ENCODE measurements at regions not wholly inside any gene's neighbourhood (a gene's known extent, or its start where the extent isn't known, plus 50 kb on each side); places are given as distances from the start of the nearest gene placed in this dataset.

GRCh38 chr2:18754286-18754685 is 164.9 kb upstream of the NT5C1B start:
- Histone ChIP-seq H3K27me3 (ENCODE audit: control insufficient read depth, insufficient read depth, low read length) (no peaks in the 10 kb centered on the region), H3K36me3 (ENCODE audit: control insufficient read depth, insufficient read depth, low read length) (no peaks in the 10 kb centered on the region), H3K4me3 (ENCODE audit: low read depth, low read length) (no peak overlapping the region)
- FAIRE-seq (no peak), DNase-seq (ENCODE audit: low read depth) (no peak)
- no peak for TF ChIP-seq CTCF (IDR thresholded peaks at IDR 0.05; ENCODE audit: insufficient read depth, low read length, severe bottlenecking)

GRCh38 chr2:18753722-18754121 is 164.4 kb upstream of the NT5C1B start:
- Histone ChIP-seq H3K27me3 (ENCODE audit: control insufficient read depth, insufficient read depth, low read length) (no peaks in the 10 kb centered on the region), H3K36me3 (ENCODE audit: control insufficient read depth, insufficient read depth, low read length) (no peaks in the 10 kb centered on the region), H3K4me3 (ENCODE audit: low read depth, low read length) (no peak overlapping the region)
- no peak for FAIRE-seq
- TF ChIP-seq CTCF (IDR thresholded peaks at IDR 0.05; ENCODE audit: insufficient read depth, low read length, severe bottlenecking) = no peak
- no peak for DNase-seq (ENCODE audit: low read depth)

- H3K27me3 ChIP-seq (ENCODE audit: control insufficient read depth, insufficient read depth, low read length) = no peaks in the 10 kb centered on the region
- no peak for TF ChIP-seq CTCF (IDR thresholded peaks at IDR 0.05; ENCODE audit: insufficient read depth, low read length, severe bottlenecking)
- no peak overlapping the region for H3K4me3 ChIP-seq (ENCODE audit: low read depth, low read length)
- FAIRE-seq (no peak), DNase-seq (ENCODE audit: low read depth) (peak; percentile 23)
- H3K36me3 ChIP-seq (ENCODE audit: control insufficient read depth, insufficient read depth, low read length) = no peaks in the 10 kb centered on the region
These were observed 163.5 kb upstream of the NT5C1B start for GRCh38 chr2:18752667-18753422.

- no peak for TF ChIP-seq CTCF (IDR thresholded peaks at IDR 0.05; ENCODE audit: insufficient read depth, low read length, severe bottlenecking)
These were observed 162.7 kb upstream of the NT5C1B start for GRCh38 chr2:18752022-18752493.

GRCh38 chr2:18750672-18751554 is 161.5 kb upstream of the NT5C1B start:
- DNase-seq (ENCODE audit: low read depth) (peak; percentile 28), FAIRE-seq (no peak)
- no peak overlapping the region for H3K4me3 ChIP-seq (ENCODE audit: low read depth, low read length)
- no peaks in the 10 kb centered on the region for H3K36me3 ChIP-seq (ENCODE audit: control insufficient read depth, insufficient read depth, low read length)
- TF ChIP-seq CTCF (IDR thresholded peaks at IDR 0.05; ENCODE audit: insufficient read depth, low read length, severe bottlenecking) = no peak
- no peaks in the 10 kb centered on the region for H3K27me3 ChIP-seq (ENCODE audit: control insufficient read depth, insufficient read depth, low read length)

More at GRCh38 chr2:18752022-18752493, 162.7 kb upstream of the NT5C1B start:
- FAIRE-seq (no peak), DNase-seq (ENCODE audit: low read depth) (no peak)
- Histone ChIP-seq H3K27me3 (ENCODE audit: control insufficient read depth, insufficient read depth, low read length) (no peaks in the 10 kb centered on the region), H3K4me3 (ENCODE audit: low read depth, low read length) (no peak overlapping the region), H3K36me3 (ENCODE audit: control insufficient read depth, insufficient read depth, low read length) (no peaks in the 10 kb centered on the region)
